ENCODE measurements at regions not wholly inside any gene's neighbourhood (a gene's known extent, or its start where the extent isn't known, plus 50 kb on each side); places are given as distances from the start of the nearest gene placed in this dataset.

DNA sequence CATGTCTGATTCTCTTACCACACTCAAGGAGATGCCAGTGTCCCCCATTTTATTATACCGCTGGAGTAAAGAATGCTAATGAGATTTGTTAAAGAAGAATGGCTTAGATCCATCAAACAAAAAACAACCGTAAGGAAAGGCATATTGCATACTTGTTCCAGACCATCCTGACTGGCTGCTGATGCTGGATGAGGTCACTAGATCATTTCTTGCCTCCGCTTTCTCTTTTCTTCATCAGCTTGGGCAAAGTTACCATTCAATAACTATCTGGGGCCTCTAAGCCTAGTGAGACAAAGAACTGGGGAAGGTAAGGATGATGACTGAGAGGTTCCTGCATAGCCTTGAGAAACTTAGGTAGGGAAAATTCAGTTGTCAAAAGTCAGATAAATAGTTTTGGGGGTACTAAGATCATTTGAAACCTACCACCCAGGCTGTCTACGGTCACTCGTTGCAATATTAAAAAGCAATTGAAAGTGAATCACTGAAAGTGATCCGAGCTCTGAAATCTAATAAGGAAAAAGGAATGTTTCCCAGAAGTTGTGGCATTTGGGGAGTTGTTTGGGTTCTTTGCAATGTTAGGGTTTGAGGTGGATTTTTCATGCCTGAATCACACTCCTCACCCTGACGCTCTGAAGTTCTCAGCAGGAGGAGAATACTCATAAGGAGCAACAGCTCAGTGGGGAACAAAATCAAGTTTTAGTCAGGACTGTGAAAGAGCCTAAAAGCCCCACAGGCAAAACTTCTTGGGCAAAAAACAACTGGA lies 176.8 kb downstream of the HHIPL2 start:
- DNase-seq (ENCODE audit: low read depth in 3 of 3, low spot score in 1 of 3) = no peak

DNA sequence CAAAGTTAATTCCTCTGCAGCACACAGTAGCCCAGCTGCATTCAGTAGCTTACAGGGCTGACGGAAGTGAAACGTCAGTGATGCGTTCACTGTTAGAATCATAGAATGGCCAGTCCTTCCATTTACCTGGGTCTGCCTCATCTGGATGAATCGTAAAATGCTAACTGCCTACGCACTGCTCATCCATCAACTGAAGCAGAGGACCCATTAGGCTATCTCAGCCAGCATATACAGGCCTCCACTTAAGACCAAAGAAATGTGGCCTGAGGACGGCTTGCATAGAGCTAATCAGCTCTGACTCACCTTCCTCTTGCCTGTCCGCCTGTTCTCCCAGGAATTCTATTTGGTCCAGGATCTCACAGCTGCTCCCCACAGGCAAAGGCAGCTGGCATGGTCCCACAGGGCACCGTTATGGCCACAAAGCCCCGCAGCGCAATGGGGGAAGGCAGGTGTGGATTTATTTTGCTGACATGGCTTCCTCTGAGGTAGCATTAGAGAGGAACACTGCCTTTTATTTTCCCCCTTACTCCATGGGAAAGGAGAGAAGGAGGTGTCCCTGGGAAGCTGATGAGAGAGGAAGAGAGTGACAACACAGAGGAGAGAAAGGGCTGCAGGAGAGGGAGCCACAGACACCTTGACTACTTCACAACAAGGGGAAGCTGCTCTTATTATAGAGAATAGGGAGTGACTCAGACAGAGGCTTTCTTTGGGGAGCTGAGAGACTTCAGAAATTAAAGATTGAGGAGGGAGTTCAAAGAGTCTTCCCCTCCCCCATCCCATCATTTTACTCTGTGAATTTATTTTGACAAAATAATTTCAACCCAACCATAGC lies 177.6 kb downstream of the HHIPL2 start:
- no peak for DNase-seq (ENCODE audit: low read depth in 3 of 3, low spot score in 1 of 3)

DNA sequence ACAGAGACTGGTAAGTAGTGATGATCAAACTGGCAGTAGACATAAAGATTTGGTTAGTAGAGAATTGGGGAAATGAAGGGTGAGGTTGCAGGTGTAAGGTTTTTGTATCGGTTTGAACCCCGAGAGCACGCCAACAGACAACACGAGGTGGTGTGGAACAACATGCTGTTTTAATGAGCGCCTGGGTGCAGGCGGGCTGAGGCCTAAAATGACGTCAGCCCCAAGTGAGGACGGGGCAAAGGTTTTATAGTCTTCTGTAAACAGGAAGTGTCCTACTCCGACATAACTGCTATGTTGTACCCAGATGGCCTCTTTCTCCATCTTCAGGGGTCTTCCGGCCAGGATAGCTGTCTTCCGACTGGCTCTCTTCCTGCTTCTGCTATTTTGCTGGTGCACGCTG lies 178.8 kb downstream of the HHIPL2 start:
- no peak for DNase-seq (ENCODE audit: low read depth in 3 of 3, low spot score in 1 of 3)

DNA sequence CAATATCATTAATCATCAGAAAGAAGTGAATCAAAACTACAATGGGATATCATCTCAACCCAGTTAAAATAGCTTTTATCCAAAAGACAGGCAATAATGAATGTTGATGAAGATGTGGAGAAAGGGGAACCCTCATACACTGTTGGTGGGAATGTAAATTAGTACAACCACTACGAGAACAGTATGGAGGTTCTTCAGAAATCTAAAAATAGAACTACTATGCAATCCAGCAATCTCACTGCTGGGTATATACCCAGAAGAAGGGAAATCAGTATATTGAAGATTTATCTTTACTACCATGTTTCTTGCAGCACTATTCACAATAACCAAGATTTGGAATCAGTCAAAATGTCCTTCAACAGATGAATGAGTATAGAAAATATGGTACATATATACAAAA lies 189.8 kb downstream of the HHIPL2 start:
- no peak for DNase-seq (ENCODE audit: low read depth in 3 of 3, low spot score in 1 of 3)

DNA sequence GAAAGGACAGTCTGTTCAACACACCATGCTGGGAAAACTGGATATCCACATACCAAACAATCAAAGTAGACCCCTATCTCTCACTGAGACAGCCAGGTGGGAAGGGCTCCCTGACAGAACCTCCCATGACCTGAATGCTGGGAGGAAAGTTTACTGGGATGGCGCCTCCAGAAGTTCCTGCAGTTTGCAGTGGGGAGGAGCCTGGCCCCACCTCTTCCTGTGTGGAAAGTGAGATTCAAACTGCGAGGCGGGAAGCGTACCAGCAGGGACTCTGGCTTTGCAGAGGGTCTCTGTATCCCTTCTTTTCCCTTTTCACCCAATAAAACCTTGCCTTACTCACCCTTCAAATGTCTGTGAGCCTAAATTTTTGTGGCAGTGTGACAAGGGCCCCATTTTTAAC lies 190.7 kb downstream of the HHIPL2 start:
- no peak for DNase-seq (ENCODE audit: low read depth in 3 of 3, low spot score in 1 of 3)

DNA sequence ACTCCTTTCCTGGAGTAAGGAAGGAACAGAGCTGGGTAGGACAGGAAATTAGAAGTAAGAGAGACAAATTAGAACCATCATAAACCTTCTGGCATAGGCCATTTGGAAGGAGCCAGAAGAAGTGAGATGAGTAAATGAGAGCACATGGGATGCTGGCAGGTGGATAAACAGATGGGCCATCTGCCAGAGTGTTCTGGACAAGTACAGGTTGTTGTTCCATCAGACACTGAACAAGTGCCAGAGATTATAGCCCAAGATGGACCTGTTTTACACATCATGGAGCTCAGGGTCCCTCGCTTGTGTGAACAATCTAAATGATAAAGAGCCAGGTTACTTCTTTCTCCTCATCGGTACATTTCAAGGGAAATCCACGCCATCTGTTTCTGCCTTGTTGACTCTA lies 200.3 kb downstream of the HHIPL2 start:
- no peak for DNase-seq (ENCODE audit: low read depth in 3 of 3, low spot score in 1 of 3)

DNA sequence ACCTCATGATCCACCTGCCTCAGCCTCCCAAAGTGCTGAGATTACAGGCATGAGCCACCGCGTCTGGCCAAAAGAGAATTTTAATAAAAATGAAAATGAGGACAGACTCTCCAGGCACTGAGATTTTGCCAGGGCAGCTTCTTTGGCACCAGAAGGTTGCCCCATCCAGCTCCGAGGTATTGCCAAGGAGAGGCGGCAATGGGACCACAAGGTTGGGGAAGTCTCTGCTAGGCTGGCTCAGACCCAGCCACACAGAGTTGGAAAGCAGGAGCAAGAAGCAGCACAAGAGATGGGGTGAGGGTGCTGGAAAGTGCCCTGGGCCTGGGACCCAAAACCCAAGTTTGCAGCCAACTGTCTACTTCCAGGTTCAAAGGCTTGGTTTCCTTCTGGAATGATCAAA lies 200.9 kb downstream of the HHIPL2 start:
- no peak for DNase-seq (ENCODE audit: low read depth in 3 of 3, low spot score in 1 of 3)

DNA sequence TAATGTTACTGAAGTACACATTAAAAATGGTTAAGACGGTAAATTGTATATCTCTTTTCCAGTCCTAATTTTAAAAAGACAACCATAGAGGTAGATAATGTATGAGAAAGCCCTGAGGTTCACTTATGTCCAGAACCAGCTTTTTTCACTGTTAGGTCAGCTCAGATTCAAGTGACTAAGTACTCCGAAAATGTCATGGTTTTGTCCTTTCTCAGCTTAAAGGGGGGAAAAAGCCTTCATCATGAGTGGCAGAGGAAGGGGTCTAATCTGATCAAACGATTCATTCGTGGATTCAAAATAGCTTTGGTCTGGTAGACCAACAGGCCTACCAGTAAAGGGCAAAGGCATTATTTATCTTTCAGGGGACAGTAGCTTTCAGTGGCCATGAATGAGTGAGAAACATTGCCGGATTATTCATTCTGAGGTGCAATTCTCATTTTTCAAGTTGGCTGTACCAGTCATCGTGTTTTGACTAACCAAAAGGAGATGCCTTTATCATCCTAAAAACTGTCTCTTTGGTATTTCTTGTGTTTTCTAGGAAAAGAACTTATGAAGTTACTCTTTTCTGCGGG lies 208.4 kb downstream of the HHIPL2 start:
- DNase-seq (ENCODE audit: low read depth in 3 of 3, low spot score in 1 of 3) = no peak

DNA sequence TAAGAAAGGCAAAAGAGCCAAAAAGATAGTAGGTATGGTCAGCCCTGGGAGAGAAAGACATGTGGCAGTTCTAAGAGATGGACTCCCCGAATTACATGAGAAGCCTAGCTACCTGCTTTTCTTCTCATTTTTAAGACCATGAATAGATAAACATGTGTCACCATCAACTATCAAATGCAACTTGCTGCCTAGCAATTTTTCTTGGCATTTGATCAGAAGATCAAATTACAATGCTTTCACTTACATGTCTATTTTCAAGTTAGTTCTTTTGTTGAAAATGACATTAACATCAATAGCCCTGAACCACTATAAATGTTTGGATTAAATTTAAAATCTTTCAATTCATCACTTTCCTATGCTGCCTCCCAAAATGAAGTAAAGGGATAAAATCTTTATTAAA lies 212.3 kb downstream of the HHIPL2 start:
- no peak for DNase-seq (ENCODE audit: low read depth in 3 of 3, low spot score in 1 of 3)

DNA sequence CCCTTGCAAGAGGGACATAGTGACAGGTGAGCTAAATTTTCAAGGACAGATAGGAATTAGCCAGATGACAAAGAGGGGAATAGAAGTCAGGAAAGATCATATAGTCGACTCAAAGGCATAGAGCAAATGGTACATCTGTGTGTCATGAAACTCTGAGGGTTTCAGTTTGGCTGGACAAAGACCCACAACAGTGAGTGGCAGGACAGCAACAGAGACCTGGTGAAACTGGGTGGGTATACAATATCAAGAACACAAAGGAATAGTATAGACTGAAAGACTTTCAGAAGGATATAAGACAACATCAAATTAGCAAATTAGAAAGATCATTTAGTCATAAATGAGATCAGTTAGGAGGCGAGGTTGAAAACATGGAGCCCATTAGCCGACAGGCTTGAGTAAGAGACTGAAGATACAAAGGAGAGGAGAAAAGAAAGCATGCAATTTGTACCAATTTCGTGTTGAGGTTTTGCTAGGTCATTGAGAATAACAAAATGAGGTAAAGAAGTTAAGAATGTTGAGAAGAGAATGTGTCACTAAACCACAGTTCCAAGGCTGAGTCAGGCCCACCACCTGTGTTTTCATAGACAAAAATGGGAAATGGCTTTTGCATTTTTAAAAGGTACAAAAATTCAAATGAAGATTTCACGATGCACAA lies 213.8 kb downstream of the HHIPL2 start:
- DNase-seq (ENCODE audit: low read depth in 3 of 3, low spot score in 1 of 3) = no peak

DNA sequence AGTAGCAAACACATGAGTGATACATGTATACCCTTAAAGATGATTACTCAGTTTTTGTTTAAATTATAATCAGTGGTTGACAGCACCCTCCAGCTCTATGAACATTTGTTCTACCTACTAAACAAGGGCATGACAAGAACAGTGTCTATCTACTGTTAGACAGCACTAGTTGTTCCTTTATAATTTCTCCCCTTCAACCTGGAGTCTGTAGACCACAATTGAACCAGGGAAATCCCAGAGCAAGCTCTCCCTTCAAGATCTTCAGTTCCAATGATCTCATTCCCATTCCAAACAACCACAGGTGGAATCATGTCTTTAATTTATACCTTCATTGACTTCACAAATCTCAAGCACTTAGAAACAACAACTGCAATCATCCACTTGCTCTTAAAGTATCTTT lies 216.1 kb downstream of the HHIPL2 start:
- DNase-seq (ENCODE audit: low read depth in 3 of 3, low spot score in 1 of 3) = no peak

DNA sequence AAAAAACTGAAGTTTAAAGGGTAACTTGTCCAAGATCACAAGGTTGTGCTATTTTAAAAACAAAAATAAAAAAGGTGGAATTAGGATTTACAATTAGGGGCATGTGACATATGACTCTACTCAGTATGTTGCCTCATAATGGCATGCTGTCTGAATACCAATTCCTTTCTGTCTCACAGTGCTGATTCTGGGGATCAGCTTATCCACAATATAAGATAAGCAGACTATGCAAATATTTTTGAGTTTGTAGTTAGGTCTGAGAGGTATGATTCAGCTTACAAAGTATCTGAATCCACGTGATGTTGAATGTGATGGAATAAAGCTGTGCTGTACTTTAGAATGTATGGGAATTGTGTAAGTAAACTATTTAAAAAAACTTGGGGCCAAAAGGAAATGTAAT lies 216.6 kb downstream of the HHIPL2 start:
- no peak for DNase-seq (ENCODE audit: low read depth in 3 of 3, low spot score in 1 of 3)

DNA sequence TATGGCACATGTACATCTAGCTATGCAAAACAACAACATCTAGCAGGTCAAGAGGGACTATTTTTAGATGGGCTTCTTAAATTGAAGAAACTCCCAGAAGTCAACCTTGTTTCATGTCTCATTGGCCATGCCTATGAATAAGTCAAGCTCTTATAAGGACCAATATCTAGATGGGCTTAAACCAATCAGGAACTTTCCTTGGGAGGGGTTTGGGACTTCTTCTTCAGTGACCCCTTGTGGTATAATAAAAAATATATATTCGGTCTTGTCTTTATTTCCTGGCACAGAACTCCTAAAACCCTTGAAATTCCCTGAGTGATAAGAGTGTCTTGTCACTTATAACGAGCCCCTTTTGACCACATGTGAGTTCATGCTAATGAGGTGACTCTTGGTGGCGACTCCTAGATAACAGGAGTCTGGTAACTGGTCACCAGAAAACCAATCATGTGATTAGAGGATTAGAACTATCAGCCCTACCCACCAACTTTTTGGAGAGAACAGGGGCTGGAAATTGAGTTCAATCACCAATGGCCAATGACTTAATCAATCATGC lies 218.3 kb downstream of the HHIPL2 start:
- no peak for DNase-seq (ENCODE audit: low read depth in 3 of 3, low spot score in 1 of 3)

DNA sequence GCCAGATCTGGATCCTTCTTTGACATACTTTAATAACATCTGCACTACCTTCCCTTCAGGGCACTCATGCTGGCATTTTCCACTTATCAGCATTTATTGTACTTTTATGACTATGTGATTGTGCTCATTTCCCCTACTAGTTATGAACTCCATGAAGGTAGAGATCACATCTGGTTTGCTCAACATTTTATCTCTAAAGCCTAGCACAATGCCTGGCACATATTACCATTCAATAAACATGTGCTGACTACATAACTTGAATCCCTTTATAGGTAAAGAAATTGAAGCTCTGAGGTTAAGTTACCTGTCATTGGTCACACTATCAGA lies 221.2 kb downstream of the HHIPL2 start:
- no peak for DNase-seq (ENCODE audit: low read depth in 3 of 3, low spot score in 1 of 3)

DNA sequence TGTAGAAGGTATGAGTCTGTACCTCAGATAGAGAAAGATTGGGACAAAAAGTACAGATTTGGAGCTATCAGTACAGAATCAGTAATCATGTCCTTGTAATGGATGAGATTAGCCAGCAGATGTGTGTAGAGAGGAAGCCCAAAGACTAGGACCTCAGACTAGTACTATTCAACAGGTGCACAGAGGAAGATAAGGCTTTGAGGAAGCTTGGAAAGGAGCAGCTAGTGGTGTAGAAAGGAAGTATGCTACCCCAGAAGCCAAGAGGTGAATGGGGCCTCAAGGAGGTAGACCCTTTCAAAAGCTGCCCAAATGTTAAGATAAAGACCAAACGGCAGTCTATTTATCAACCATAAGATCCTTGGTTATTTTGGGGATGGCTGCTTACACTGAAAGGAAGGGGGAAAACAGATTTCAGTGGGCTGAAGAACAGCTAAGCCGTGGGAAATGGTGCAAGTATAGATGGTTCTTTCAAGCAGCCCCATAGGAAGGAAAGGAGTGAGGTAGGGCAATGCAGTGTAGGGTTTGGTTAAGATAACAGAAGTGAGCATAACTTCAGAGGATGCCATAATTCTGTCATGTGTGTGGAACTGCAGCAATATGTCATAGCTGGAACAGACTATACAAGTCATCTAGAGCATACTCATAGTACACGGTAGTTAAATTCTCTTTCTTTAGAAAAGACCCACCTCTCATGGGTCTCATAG lies 221.7 kb downstream of the HHIPL2 start:
- no peak for DNase-seq (ENCODE audit: low read depth in 3 of 3, low spot score in 1 of 3)

DNA sequence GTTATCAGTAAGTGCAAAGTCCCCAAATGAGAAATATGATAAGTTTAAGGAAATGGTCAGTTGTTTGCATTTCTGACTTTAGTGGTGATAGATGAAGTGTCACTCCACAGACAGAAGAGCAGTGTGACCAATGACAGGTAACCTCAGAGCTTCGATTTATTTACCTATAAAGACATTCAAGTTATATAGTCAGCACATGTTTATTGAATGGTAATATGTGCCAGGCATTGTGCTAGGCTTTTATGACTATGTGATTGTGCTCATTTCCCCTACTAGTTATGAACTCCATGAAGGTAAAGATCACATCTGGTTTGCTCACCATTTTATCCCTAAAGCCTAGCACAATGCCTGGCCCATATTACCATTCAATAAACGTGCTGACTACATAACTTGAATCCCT lies 222.4 kb downstream of the HHIPL2 start:
- DNase-seq (ENCODE audit: low read depth in 3 of 3, low spot score in 1 of 3) = no peak

DNA sequence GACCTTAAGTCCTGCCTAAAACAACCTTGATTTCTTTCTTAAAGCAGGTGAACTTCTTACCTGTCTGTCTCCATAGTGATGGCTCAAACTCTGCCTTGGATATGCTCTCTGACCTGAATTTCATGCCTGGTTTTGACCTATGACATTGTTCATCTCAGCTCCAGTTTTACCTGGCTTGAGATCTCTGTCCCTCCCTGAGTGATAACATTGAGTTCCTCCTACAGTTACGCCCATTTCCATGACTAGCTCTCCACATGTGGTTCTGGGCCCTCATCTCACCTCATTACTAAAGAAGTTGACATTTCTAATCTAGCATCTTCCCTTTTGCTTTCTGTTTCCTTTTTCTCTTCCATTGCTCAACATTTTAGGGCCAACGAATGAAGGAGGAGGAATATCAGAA lies 233.1 kb downstream of the HHIPL2 start:
- no peak for DNase-seq (ENCODE audit: low read depth in 3 of 3, low spot score in 1 of 3)

DNA sequence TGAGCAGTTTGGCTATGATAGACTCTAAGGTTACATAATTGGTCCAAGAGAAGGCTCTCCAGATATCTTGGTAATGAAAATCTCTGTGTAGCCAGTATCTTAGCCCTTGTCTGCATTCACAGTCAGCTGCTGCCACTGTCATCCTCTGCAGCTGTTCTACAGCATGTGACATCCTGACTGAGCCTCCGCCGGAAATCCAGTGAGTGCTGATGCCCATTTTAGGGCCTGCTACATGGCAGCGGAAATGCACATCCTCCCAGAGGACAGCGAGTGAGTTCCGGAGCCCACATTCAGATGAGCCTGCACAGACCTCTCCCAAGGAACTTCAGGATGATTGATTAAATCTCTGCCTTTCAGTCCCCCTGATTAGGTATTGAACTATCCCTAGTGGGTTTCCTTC lies 237.1 kb downstream of the HHIPL2 start:
- no peak for DNase-seq (ENCODE audit: low read depth in 3 of 3, low spot score in 1 of 3)

DNA sequence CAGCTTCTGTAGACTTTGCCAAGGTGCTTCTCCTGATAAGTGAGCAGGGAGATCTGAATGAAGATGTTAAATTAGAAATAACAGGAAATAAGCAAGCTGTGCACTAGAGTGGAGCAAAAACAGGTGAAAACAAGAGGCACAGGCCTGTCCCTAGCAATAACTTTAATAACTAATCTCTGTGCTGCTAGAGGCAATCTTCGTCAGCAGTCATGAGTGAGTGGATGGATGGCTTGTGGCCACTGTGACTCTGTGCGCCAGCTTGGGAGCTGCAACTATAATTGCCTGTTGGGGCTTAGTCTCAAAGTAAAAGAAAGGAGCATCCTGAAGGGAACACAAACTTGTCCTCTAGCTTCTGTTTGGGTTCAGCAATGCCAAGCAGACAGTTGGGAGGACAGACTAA lies 240.3 kb downstream of the HHIPL2 start:
- no peak for DNase-seq (ENCODE audit: low read depth in 3 of 3, low spot score in 1 of 3)

DNA sequence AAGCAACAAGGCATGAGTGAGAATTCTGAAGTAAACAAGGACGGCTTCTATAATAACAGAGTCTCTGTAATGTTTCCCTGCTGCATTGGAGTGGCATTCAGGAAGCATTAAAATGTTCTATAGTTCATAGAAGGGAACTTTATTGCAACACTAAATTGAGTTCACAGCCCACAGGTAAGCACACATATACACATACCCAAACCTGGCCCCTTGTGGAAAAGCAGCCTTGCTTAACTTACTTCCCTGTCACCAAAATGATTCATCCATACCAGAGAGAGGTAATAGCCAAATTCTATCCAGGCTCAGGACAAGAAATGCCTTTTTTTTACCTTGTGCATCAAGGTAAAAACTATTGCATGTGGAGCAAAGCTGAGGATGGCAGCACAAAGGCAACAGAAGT lies 241.4 kb downstream of the HHIPL2 start:
- no peak for DNase-seq (ENCODE audit: low read depth in 3 of 3, low spot score in 1 of 3)

DNA sequence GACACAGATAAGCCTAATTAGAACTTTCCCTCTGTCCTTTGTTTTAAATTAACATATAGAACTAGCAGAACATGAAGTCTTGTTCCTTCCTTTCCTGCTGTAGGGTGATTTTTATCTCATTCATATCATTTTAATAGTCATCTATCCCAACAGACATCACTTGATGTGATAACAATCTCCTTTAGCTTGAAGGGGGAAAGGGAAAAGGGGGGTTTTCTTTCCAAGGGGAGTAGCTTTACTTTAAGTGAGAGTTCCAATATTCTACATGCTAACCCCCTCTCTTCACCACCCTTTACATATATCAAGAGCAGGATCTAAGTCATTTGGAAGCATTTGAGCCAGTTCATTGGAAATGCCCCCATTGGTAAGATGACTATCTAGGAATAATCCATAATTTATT lies 241.9 kb downstream of the HHIPL2 start:
- no peak for DNase-seq (ENCODE audit: low read depth in 3 of 3, low spot score in 1 of 3)

All from stimulated activated CD4-positive, alpha-beta T cell treated with anti-CD3 and anti-CD28 coated beads, TNF-alpha, amount 100 ng/mL, for 1 hour (primary cell).